ENCODE measurements at regions not wholly inside any gene's neighbourhood (a gene's known extent, or its start where the extent isn't known, plus 50 kb on each side); places are given as distances from the start of the nearest gene placed in this dataset.
"Not testable (repeated sequence)": the region's sequence is repeated elsewhere in the genome, so short reads cannot be mapped to it uniquely, and the experiment has no call there.

- no peak for DNase-seq
These were observed 303.9 kb downstream of the C16orf95 start for GRCh38 chr16:87012954-87013938.

GRCh38 chr16:87014112-87014511, 303.1 kb downstream of the C16orf95 start:
- no peak for DNase-seq

GRCh38 chr16:87015021-87015420, 302.2 kb downstream of the C16orf95 start:
- DNase-seq, result no peak

GRCh38 chr16:87016046-87017035, 300.9 kb downstream of the C16orf95 start:
- no peak for DNase-seq

GRCh38 chr16:87017371-87018012, 299.7 kb downstream of the C16orf95 start:
- DNase-seq, result no peak

GRCh38 chr16:87025676-87026075, 291.5 kb downstream of the C16orf95 start:
- DNase-seq, result no peak

- DNase-seq, result no peak
These were observed 290.1 kb downstream of the C16orf95 start for GRCh38 chr16:87027056-87027616.

GRCh38 chr16:87028481-87029320, 288.5 kb downstream of the C16orf95 start:
- DNase-seq, result no peak

- no peak for DNase-seq
These were observed 284.6 kb downstream of the C16orf95 start for GRCh38 chr16:87032554-87032953.

GRCh38 chr16:87033021-87033471, 284.1 kb downstream of the C16orf95 start:
- no peak for DNase-seq

GRCh38 chr16:87033541-87034300, 283.5 kb downstream of the C16orf95 start:
- no peak for DNase-seq

- DNase-seq, result no peak
These were observed 282.9 kb downstream of the C16orf95 start for GRCh38 chr16:87034317-87034716.

GRCh38 chr16:87035053-87035452, 282.1 kb downstream of the C16orf95 start:
- DNase-seq, result no peak

- no peak for DNase-seq
These were observed 280.2 kb downstream of the C16orf95 start for GRCh38 chr16:87037012-87037411.

GRCh38 chr16:87038528-87038927, 278.7 kb downstream of the C16orf95 start:
- not testable (repeated sequence) for DNase-seq

GRCh38 chr16:87040169-87041117, 276.7 kb downstream of the C16orf95 start:
- no peak for DNase-seq

GRCh38 chr16:87041286-87041685, 275.9 kb downstream of the C16orf95 start:
- no peak for DNase-seq

- no peak for DNase-seq
These were observed 274.5 kb downstream of the C16orf95 start for GRCh38 chr16:87042551-87043230.
